H1 (cell line): ENCODE measurements at regions not wholly inside any gene's neighbourhood (a gene's known extent, or its start where the extent isn't known, plus 50 kb on each side); places are given as distances from the start of the nearest gene placed in this dataset.

Experiments used
- CTCF ChIA-PET: fragments of 300-600 bp; sonication (Branson Sonifier 250); formaldehyde crosslinking; loops from one replicate; lab custom pipeline; 2021; ENCODE audit not compliant: partially characterized antibody; lab: Charles Lee
- POLR2A ChIA-PET: fragments of 300-600 bp; sonication (Branson Sonifier 250); formaldehyde crosslinking; loops from one replicate; lab custom pipeline; 2021; ENCODE audit warnings: inconsistent platforms; ENCODE audit not compliant: partially characterized antibody; lab: Charles Lee
- DNase-seq, 2 experiments: peaks; one replicate each; pipeline versions ENCODE4 v3.0.0 to v3.0.0-alpha.2; 2010 to 2022; ENCODE audit warnings: low spot score in 2 of 2, low read depth in 1 of 2, mixed read lengths in 1 of 2
- FAIRE-seq: peaks from 2 replicates; lab custom pipeline; 2011; peaks lifted over from hg19 to GRCh38; lab: Jason Lieb, UNC
- H2AFZ ChIP-seq: 2 replicates; pipeline ENCODE4 v1.8.1; 2012; ENCODE audit warnings: low read length, inconsistent platforms
- H2AK5ac ChIP-seq: 2 replicates; pipeline ENCODE4 v1.6.1; 2013; ENCODE audit warnings: low read depth, low read length
- H2BK120ac ChIP-seq: replicated peaks from 2 replicates; pipeline ENCODE3; 2013; ENCODE audit warnings: low read depth, low read length, inconsistent platforms
- H2BK12ac ChIP-seq: 2 replicates; pipeline ENCODE4 v1.6.1; 2013; ENCODE audit warnings: low read depth, low read length
- H2BK15ac ChIP-seq: 2 replicates; pipeline ENCODE4 v1.6.1; 2013; ENCODE audit warnings: low read length
- H2BK20ac ChIP-seq: 2 replicates; pipeline ENCODE4 v1.6.1; 2013; ENCODE audit warnings: low read length
- H2BK5ac ChIP-seq: 2 replicates; pipeline ENCODE4 v1.6.1; 2013; ENCODE audit warnings: low read depth, low read length
- H3K14ac ChIP-seq: 2 replicates; pipeline ENCODE4 v1.6.1; 2013; ENCODE audit warnings: inconsistent platforms; ENCODE audit not compliant: insufficient read length
- H3K18ac ChIP-seq: 2 replicates; pipeline ENCODE4 v1.6.1; 2013; ENCODE audit warnings: low read length; ENCODE audit errors: extremely low read depth
- H3K23ac ChIP-seq: 2 replicates; pipeline ENCODE4 v1.6.1; 2013; ENCODE audit warnings: inconsistent platforms; ENCODE audit not compliant: insufficient read length
- H3K23me2 ChIP-seq: 2 replicates; pipeline ENCODE4 v1.6.1; 2013; ENCODE audit warnings: low read depth, low read length
- H3K27ac ChIP-seq: 2 replicates; pipeline ENCODE4 v1.6.1; 2011; ENCODE audit warnings: low read depth, low read length, inconsistent platforms
- H3K27me3 ChIP-seq, 4 experiments: replicated peaks in 1 of 4; 1 replicate in 1 of 4; 2 replicates in 3 of 4; pipeline versions ENCODE4 v1.6.1 to v1.8.1; 2011 to 2013; ENCODE audit warnings: low read length in 3 of 4, mild to moderate bottlenecking in 3 of 4, inconsistent platforms in 2 of 4, mixed read lengths in 2 of 4, moderate library complexity in 1 of 4; ENCODE audit not compliant: control insufficient read depth in 3 of 4, insufficient read depth in 3 of 4; ENCODE audit errors: extremely low read depth in 1 of 4
- H3K36me3 ChIP-seq, 4 experiments: 2 replicates each; pipeline versions ENCODE4 v1.6.1 to v1.8.1; 2011 to 2013; ENCODE audit warnings: mild to moderate bottlenecking in 4 of 4, low read length in 3 of 4, moderate library complexity in 2 of 4, control low read depth in 1 of 4, inconsistent platforms in 1 of 4; ENCODE audit not compliant: insufficient read depth in 4 of 4, control insufficient read depth in 2 of 4
- H3K4ac ChIP-seq: replicated peaks from 2 replicates; pipeline ENCODE3; 2013; ENCODE audit warnings: low read length, low read depth, mixed read lengths, inconsistent platforms; ENCODE audit not compliant: insufficient read length
- H3K4me1 ChIP-seq, 4 experiments: replicated peaks in 1 of 4; 1 replicate in 1 of 4; 2 replicates in 3 of 4; pipeline versions ENCODE4 v1.6.1 to v1.8.1; 2011 to 2013; ENCODE audit warnings: low read length in 3 of 4, inconsistent platforms in 2 of 4, mixed read lengths in 1 of 4; ENCODE audit not compliant: insufficient read depth in 4 of 4, control insufficient read depth in 3 of 4
- H3K4me2 ChIP-seq, 2 experiments: 2 replicates each; pipeline versions ENCODE4 v1.6.1 to v1.8.1; 2011 to 2013; ENCODE audit warnings: low read depth in 2 of 2, low read length in 2 of 2, control low read depth in 1 of 2, inconsistent platforms in 1 of 2, mild to moderate bottlenecking in 1 of 2; ENCODE audit not compliant: insufficient read depth in 1 of 2
- H3K4me3 ChIP-seq, 4 experiments: fragments of 200-600, 300-600 bp in 1 of 4; sonication (generic), shearing (Covaris generic), sonication (Bioruptor Twin) in 1 of 4; 2 replicates each; pipeline versions ENCODE4 v1.5.1 to v1.8.1; 2011 to 2016; ENCODE audit warnings: low read length in 4 of 4, low read depth in 3 of 4, control low read depth in 2 of 4, inconsistent platforms in 2 of 4, mild to moderate bottlenecking in 2 of 4, mixed read lengths in 1 of 4, moderate library complexity in 1 of 4; ENCODE audit not compliant: insufficient read depth in 2 of 4; ENCODE audit errors: extremely low read depth in 1 of 4
- H3K56ac ChIP-seq: replicated peaks from 2 replicates; pipeline ENCODE3; 2013; ENCODE audit warnings: low read depth, mild to moderate bottlenecking, mixed read lengths, low read length, inconsistent platforms; ENCODE audit not compliant: insufficient read length
- H3K79me1 ChIP-seq: 2 replicates; pipeline ENCODE4 v1.6.1; 2013; ENCODE audit warnings: low read depth, low read length, control low read depth
- H3K79me2 ChIP-seq, 2 experiments: 2 replicates each; pipeline versions ENCODE4 v1.6.1 to v1.8.1; 2012 to 2013; ENCODE audit warnings: low read length in 2 of 2, mild to moderate bottlenecking in 2 of 2, inconsistent platforms in 1 of 2; ENCODE audit not compliant: insufficient read depth in 2 of 2, control insufficient read depth in 1 of 2
- H3K9ac ChIP-seq, 4 experiments: replicated peaks in 1 of 4; 1 replicate in 1 of 4; 2 replicates in 3 of 4; pipeline versions ENCODE4 v1.6.1 to v1.8.1; 2011 to 2013; ENCODE audit warnings: low read depth in 3 of 4, low read length in 3 of 4, control low read depth in 2 of 4, mild to moderate bottlenecking in 2 of 4, moderate library complexity in 2 of 4, inconsistent platforms in 1 of 4; ENCODE audit errors: extremely low read depth in 1 of 4
- H3K9me3 ChIP-seq, 2 experiments: 2 replicates each; pipeline versions ENCODE4 v1.6.1 to v1.8.1; 2012 to 2013; ENCODE audit warnings: mild to moderate bottlenecking in 2 of 2, moderate library complexity in 2 of 2, control low read depth in 1 of 2, inconsistent platforms in 1 of 2, low read depth in 1 of 2, low read length in 1 of 2, mixed read lengths in 1 of 2; ENCODE audit not compliant: insufficient read depth in 2 of 2
- H4K20me1 ChIP-seq, 2 experiments: replicated peaks in 1 of 2; 2 replicates each; pipeline versions ENCODE3 to v1.8.1; 2011 to 2013; ENCODE audit warnings: inconsistent platforms in 2 of 2, low read length in 2 of 2, mild to moderate bottlenecking in 1 of 2; ENCODE audit not compliant: insufficient read depth in 2 of 2, control insufficient read depth in 1 of 2
- H4K5ac ChIP-seq: 2 replicates; pipeline ENCODE4 v1.6.1; 2013; ENCODE audit warnings: low read length, low read depth, mixed read lengths, inconsistent platforms; ENCODE audit not compliant: insufficient read length
- H4K8ac ChIP-seq: 2 replicates; pipeline ENCODE4 v1.8.0; 2013; ENCODE audit warnings: mild to moderate bottlenecking, moderate library complexity, low read length, inconsistent platforms; ENCODE audit not compliant: insufficient read depth; ENCODE audit errors: extremely low read depth
- H4K91ac ChIP-seq: replicated peaks from 2 replicates; pipeline ENCODE3; 2013; ENCODE audit warnings: low read length, mixed read lengths, inconsistent platforms; ENCODE audit not compliant: insufficient read length
- BACH1 ChIP-seq: IDR thresholded peaks from 2 replicates; pipeline ENCODE4 v1.6.1; 2012; ENCODE audit warnings: low read length, improper control_type of control experiment
- GABPA ChIP-seq: IDR thresholded peaks from 2 replicates; pipeline ENCODE4 v1.6.1; 2011; ENCODE audit warnings: mild to moderate bottlenecking, low read length, moderate library complexity, borderline replicate concordance; ENCODE audit not compliant: insufficient read depth
- PHF8 ChIP-seq: fragments of 200-600 bp; sonication (generic); conservative IDR thresholded peaks from 2 replicates; pipeline ENCODE4 v1.7.1; 2012; ENCODE audit warnings: low read depth, mild to moderate bottlenecking, inconsistent platforms, low read length, moderate library complexity
- RNF2 ChIP-seq: fragments of 200-900, 300-1000 bp; sonication (generic); IDR thresholded peaks from 2 replicates; pipeline ENCODE4 v1.7.1; 2016; ENCODE audit warnings: borderline replicate concordance, low read depth, mild to moderate bottlenecking, antibody characterized with exemption, low read length; ENCODE audit not compliant: poor library complexity, severe bottlenecking; ENCODE audit errors: missing control alignments
- RXRA ChIP-seq: IDR thresholded peaks from 2 replicates; pipeline ENCODE4 v1.6.1; 2011; ENCODE audit warnings: low read depth, mild to moderate bottlenecking, low read length, moderate library complexity; ENCODE audit not compliant: insufficient read depth
- SP2 ChIP-seq: IDR thresholded peaks from 2 replicates; pipeline ENCODE4 v1.6.1; 2012; ENCODE audit warnings: mild to moderate bottlenecking, low read length, inconsistent platforms
- SP4 ChIP-seq: IDR thresholded peaks from 2 replicates; pipeline ENCODE4 v1.6.1; 2012; ENCODE audit warnings: low read length, inconsistent platforms
- YY1 ChIP-seq: IDR thresholded peaks from 2 replicates; pipeline ENCODE4 v1.6.1; 2011; ENCODE audit warnings: low read depth, mild to moderate bottlenecking, low read length
- WGBS, 2 experiments: shearing (Covaris generic) in 1 of 2; methylation state at CpG; one replicate each; pipeline versions ENCODE4 v1.1.6 to v1.1.7; 2013 to 2015; ENCODE audit warnings: low lambda C conversion rate in 2 of 2, mixed read lengths in 2 of 2, inconsistent platforms in 1 of 2, low coverage in 1 of 2, missing lambda C conversion rate in 1 of 2; ENCODE audit not compliant: insufficient replicate concordance in 2 of 2, insufficient coverage in 1 of 2, insufficient read length in 1 of 2; ENCODE audit errors: extremely low coverage in 1 of 2, missing lambda C conversion rate in 1 of 2; 5-methylcytosine and 5-hydroxymethylcytosine counted together

- Histone ChIP-seq H3K27me3 (peaks cover 0 to 2% (median 0%) of the 10 kb centered on the region in 4 experiments; a peak in 1 of 7 replicates), H3K27ac (no peak overlapping the region), H2BK5ac (no peak overlapping the region), H3K4me3 (no peak overlapping the region), H3K23me2 (no peaks in the 10 kb centered on the region), H3K56ac (no peak overlapping the region), H2AFZ (no peak overlapping the region), H3K18ac (no peak overlapping the region), H3K36me3 (no peaks in the 10 kb centered on the region), H2BK120ac (no peak overlapping the region), H4K20me1 (no peaks in the 10 kb centered on the region), H2BK15ac (no peak overlapping the region), H3K79me1 (no peaks in the 10 kb centered on the region), H3K23ac (no peak overlapping the region), H2BK12ac (no peak overlapping the region), H3K9me3 (no peaks in the 10 kb centered on the region), H3K4ac (no peak overlapping the region), H3K4me2 (no peak overlapping the region), H4K8ac (no peak overlapping the region), H3K9ac (no peak overlapping the region), H3K79me2 (no peaks in the 10 kb centered on the region), H4K5ac (no peak overlapping the region), H2AK5ac (no peak overlapping the region), H4K91ac (no peak overlapping the region), H3K14ac (no peak overlapping the region), H3K4me1 (peaks cover 0 to 3% (median 1%) of the 10 kb centered on the region in 4 experiments; a peak in 6 of 7 replicates), H2BK20ac (no peak overlapping the region)
- ChIA-PET POLR2A (no interaction called here), CTCF (interaction anchor here (0.6 to 2.3 kb wide), 4 partner anchors 17 to 199 kb away, joined by 3 to 6 read pairs (median 3); no protein-coding TSS in a partner anchor)
- no peak for TF ChIP-seq RXRA
- TF ChIP-seq PHF8 = no peak
- TF ChIP-seq YY1 = no peak
- TF ChIP-seq BACH1 = no peak
- no peak for TF ChIP-seq SP2
- TF ChIP-seq GABPA = no peak
- TF ChIP-seq SP4 = no peak
- no peak for TF ChIP-seq RNF2
- WGBS, 2 experiments = 80% methylated on average over 13 of the region's 13 CpGs; no CpG with 5 or more reads in 1 of the 2 experiments
- FAIRE-seq (no peak), DNase-seq (no peak)
Measured at GRCh38 chr11:115627666-115628460, 123.6 kb upstream of the CADM1 start.
